Amygdala (tissue), 56 donors: ENCODE measurements at regions not wholly inside any gene's neighbourhood (a gene's known extent, or its start where the extent isn't known, plus 50 kb on each side); places are given as distances from the start of the nearest gene placed in this dataset.
"Not testable (repeated sequence)": the region's sequence is repeated elsewhere in the genome, so short reads cannot be mapped to it uniquely, and the experiment has no call there.

Experiments used
- DNase-seq, 56 donors: peaks; one replicate each; lab custom pipeline; 2025; lab: John Stamatoyannopoulos, UW

GRCh38 chr6:90463359-90463758 is 123.5 kb downstream of the MAP3K7 start:
- no peak for DNase-seq

- no peak for DNase-seq
Measured at GRCh38 chr6:90462102-90462501, 124.8 kb downstream of the MAP3K7 start.

- no peak for DNase-seq
Measured at GRCh38 chr6:90461383-90461782, 125.5 kb downstream of the MAP3K7 start.

- no peak for DNase-seq
Measured at GRCh38 chr6:90460051-90460450, 126.8 kb downstream of the MAP3K7 start.

- no peak for DNase-seq
Measured at GRCh38 chr6:90459225-90459758, 127.6 kb downstream of the MAP3K7 start.

GRCh38 chr6:90458353-90459224 is 128.3 kb downstream of the MAP3K7 start:
- no peak for DNase-seq

- DNase-seq: no peak
Measured at GRCh38 chr6:90457867-90458259, 129.0 kb downstream of the MAP3K7 start.

GRCh38 chr6:90456997-90457866 is 129.6 kb downstream of the MAP3K7 start:
- DNase-seq: not testable (repeated sequence)

GRCh38 chr6:90456001-90456400 is 130.9 kb downstream of the MAP3K7 start:
- DNase-seq: no peak

GRCh38 chr6:90454836-90455427 is 131.9 kb downstream of the MAP3K7 start:
- DNase-seq: no peak

- no peak for DNase-seq
Measured at GRCh38 chr6:90450268-90450953, 136.5 kb downstream of the MAP3K7 start.

- DNase-seq: no peak
Measured at GRCh38 chr6:90449311-90449710, 137.6 kb downstream of the MAP3K7 start.

- no peak for DNase-seq
Measured at GRCh38 chr6:90448836-90449235, 138.0 kb downstream of the MAP3K7 start.

- no peak for DNase-seq
Measured at GRCh38 chr6:90446164-90446563, 140.7 kb downstream of the MAP3K7 start.

- DNase-seq: no peak
Measured at GRCh38 chr6:90445533-90446108, 141.3 kb downstream of the MAP3K7 start.

- DNase-seq: no peak
Measured at GRCh38 chr6:90444160-90444714, 142.6 kb downstream of the MAP3K7 start.

GRCh38 chr6:90442366-90442765 is 144.5 kb downstream of the MAP3K7 start:
- no peak for DNase-seq

GRCh38 chr6:90440586-90441283 is 144.1 kb upstream of the BACH2 start:
- no peak for DNase-seq

GRCh38 chr6:90439586-90439985 is 142.9 kb upstream of the BACH2 start:
- no peak for DNase-seq
